Dermis blood vessel endothelial cell (primary cell): ENCODE measurements at regions not wholly inside any gene's neighbourhood (a gene's known extent, or its start where the extent isn't known, plus 50 kb on each side); places are given as distances from the start of the nearest gene placed in this dataset.
A peak's percentile ranks its signal among the peaks of the same experiment; 100 is the strongest.
"Not testable (repeated sequence)": the region's sequence is repeated elsewhere in the genome, so short reads cannot be mapped to it uniquely, and the experiment has no call there.

Source experiments
- DNase-seq: peaks from one replicate; pipeline ENCODE4 v3.0.0; 2010

DNA sequence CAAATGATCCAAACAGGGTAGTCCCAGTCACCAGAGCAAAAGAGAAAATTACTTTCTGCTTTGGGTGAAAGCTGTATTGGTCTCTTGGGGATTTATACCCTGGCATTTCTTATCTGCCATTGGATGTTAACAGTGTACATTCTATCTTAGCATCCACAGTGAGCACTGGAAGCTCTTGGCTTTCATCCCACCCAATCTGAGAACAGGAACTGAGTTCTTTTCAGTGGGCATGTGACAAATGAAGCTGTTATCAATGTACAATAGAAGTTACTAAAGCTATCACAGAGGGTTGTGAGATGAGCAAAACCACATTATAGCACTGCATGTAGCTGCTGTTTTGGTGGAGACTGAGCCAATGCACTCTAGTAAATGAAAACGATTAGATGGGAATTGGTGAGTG is 300.7 kb downstream of the TUSC7 start:
- DNase-seq, result no peak

GRCh38 chr3:117011687-117012250 is 302.2 kb downstream of the TUSC7 start:
- no peak for DNase-seq

- no peak for DNase-seq
Measured at GRCh38 chr3:117016378-117016777, 306.8 kb downstream of the TUSC7 start.

DNA sequence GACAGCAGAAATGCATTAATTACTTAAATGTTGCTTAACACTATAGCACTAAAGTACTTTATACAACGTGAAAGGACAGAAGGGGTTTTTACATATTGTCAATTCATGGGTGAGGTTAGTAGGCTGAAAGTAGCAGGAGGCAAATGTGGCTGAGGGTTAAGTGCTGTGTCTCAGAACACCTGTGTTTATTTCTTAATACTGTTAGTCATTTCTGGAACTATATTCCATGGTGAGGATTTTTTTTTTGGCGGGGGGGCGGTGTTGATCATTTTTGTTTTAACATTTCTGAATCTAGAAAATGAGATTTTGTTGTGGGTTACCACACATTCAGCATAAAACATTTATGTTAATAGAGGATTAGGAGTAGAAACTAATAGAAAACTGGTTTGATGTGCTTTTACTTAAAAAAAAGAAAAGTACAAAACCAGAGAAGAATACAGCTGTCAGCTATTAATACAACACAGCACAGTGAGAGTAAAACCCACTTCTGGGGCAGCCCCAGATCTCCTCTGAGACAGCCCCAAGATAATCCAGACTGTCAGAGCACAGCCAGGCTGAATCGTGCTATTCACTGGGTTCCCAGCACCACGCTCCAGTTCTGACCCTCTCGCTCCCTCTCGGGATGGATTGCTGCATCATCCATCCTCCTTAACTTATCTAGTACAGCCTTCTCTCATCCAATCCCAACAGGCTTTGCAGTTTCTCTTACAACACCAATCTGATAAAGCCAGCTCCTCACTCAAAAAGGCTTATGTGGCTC is 307.7 kb downstream of the TUSC7 start:
- DNase-seq, result no peak

DNA sequence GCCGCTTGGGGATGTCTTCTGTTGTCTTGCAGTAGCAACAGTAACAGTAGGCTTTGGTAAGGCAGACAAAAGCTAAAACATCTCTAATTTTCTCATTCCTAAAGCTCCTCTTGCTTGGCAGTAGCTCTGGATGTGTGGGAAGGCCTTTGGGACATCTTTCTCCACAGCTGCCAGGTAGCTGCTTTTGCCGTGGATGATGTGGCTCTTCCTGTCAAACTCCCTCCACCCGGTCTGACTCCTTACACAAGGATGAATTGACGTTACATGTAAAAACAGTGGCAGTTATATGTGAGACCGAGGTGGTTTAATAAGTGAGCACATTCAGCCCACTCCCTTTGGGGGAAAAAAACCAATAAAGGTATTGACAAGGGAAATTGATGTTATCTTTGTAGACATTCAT is 309.1 kb downstream of the TUSC7 start:
- DNase-seq, result no peak

- peak; percentile 62 for DNase-seq
Measured at GRCh38 chr3:117019082-117019713, 309.6 kb downstream of the TUSC7 start.

GRCh38 chr3:117026401-117026800 is 316.8 kb downstream of the TUSC7 start:
- DNase-seq, result no peak

DNA sequence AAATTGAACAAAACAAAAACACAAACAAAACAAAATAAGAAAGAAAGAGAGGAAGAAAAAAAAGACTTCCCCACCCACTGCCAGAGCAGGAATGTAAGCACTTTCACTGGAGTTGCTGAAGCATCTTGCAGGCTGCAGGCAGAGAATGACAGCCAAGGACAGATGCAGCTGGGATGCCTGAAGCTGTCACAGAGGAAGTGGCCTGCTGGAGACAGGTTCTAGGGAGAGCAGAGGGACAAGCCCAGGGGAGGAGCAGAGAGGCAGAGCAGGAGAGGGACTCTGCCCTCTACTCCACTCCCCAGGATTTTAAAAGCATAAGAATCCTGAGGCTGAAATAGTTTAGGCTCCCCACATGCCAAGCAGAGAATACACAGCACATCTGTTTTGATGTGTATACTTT is 326.2 kb downstream of the TUSC7 start:
- no peak for DNase-seq

DNA sequence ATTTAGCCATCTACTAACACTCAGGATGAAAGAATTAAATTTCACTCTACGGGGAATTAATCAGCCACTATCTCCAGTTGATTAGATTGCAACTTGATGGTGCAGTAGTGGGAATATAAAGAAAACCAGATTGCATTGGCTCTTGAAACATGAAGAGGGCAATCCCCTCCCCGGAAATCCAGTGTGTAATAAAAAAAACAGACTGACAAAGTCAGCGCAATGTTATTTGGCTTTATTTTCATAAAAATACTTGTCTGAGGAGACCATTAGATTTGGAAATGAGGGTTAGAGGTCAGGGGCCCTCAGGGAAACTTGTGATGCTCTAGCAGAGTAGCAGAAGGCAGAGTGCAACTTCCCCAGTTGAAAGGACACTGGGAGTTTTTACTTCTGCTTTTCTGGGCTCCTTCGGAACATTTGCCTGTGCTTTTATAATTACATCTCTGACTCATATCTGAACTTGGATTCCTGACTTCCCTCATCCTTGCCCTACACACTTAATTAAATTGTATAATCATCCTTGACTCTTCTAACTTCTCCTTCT is 326.8 kb downstream of the TUSC7 start:
- DNase-seq, result no peak

DNA sequence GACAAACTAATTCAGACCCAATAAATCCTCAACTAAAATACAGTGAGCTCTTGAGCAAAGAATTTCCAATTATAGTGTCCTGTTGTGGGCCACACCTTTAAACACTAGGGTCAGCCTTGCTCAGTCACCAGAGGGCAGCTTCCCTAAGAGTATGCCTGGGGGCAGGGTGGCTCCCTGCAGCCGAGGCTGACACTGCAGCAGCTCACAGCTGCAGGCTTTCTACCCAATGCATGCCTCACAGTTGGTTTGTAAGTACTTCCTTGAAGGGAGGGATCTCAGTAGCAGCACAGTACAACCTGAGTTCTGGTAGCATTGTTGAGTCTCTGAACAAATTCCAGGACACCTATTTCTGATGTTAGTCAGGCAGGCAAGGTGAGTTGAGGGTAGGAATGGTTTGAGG is 335.6 kb downstream of the TUSC7 start:
- DNase-seq, result no peak

GRCh38 chr3:117047951-117048705 is 338.5 kb downstream of the TUSC7 start:
- DNase-seq, result no peak

DNA sequence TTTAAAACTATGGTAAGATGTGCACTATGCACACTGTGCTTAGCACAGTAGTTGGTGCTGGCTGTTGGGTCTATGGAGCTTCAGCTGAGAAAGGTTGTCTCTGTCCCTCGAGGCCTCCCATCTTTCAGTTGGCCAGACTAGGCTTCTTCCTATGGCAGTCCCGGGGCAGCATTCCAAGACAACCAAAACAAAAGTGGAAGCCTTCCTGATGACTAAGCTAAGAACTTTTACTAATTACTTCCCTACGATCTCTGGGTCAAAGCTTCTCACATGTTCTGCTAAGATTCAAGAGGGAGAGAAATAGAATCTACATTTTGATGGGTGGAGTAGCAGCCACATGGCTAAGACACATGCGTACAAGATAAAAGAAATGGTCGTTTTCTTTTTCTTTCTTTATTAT is 342.8 kb downstream of the TUSC7 start:
- DNase-seq, result peak; percentile 7

DNA sequence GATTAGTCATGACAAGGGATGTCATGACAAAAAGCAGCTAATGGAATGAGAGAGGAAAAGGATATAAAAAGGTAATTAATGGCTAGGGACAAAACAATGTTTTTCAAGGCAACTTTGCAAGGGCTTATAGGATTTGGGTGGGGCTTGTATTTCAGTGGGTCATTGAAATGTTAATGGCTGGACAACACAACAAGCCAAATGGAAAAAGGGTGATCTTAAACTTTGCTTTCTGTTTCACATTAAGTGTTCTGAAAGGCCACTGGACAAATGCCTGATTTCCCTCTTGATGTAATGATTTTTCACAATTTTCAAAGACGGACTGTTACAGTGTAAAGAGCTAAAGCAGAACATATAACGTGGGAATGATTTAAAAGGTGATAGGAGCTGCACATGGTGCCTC is 345.0 kb downstream of the TUSC7 start:
- no peak for DNase-seq

- DNase-seq, result not testable (repeated sequence)
Measured at GRCh38 chr3:117056946-117057345, 347.4 kb downstream of the TUSC7 start.

DNA sequence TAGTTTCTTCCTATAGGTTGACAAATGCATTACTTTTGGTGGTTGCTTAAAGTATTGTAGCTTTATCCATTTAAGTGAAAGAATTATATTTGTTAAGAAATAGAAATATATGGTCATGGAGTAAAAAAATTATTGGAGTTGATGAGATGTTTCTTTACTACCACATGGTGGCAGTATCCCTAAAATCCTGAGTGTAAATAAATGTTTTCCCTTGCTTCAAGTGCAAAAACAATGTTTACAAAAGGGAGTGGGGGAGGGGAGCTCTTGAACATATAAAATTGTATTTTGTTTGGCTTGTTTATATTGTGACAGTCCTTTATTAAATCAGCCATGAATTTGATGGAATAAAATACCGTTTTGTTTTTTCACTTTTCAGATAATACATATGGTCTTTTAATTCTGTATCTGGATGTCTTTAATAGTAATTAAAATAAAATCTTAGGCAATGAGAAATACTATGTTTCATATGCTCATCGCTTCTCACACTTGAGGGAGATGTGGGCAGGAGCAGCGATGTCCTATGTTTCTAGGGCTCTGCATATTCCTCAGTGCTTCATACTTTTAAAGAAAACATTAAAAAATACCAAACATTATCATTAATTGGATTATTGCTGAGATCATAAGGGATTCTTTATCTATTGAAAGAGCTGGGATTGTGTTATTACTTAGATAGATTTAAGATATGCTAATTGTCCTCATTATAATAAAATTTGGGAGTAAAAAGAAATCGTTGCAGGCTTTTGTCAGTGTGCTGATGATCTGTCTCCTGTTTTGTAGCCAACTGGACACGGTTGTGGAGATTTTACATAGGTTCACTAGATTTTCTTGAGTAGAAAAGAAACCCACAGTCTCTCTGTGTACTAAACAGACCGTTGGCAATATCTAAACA is 349.7 kb downstream of the TUSC7 start:
- DNase-seq, result peak; percentile 19

DNA sequence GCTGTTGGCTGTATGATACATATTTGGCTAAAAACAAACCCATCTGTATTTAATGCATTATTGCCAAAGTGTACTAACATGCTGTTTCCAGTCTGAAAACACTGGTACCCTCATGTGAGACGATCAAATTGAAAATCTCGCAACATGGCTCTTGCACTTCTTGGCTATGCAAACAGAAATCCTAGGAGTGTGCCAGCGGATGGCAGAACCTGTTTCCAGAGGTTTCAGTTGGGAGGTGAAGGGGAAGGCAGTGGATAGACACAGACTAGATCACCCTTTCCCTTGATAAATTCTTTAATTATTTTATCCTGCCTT is 350.3 kb downstream of the TUSC7 start:
- no peak for DNase-seq

DNA sequence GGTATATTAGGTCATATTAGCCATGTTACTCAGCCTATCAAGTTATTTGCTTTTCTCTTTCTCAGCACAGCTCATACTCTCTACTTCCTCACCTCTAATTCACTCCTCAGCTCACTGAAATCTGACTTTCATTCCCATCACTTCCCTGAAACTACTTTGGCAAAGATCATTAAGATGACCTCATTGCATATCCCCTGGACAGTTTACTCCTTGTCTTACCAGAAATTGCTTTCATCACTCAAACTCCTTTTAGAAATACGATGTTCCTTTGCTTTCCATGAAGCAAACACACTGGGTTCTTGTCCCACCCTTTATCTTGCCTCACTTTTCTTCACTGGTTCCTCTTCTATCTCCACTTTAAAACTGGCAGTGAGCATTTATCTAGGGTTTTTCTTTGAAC is 354.4 kb downstream of the TUSC7 start:
- no peak for DNase-seq

- DNase-seq, result no peak
Measured at GRCh38 chr3:117068301-117068700, 358.7 kb downstream of the TUSC7 start.

GRCh38 chr3:117074826-117075225 is 365.2 kb downstream of the TUSC7 start:
- no peak for DNase-seq

DNA sequence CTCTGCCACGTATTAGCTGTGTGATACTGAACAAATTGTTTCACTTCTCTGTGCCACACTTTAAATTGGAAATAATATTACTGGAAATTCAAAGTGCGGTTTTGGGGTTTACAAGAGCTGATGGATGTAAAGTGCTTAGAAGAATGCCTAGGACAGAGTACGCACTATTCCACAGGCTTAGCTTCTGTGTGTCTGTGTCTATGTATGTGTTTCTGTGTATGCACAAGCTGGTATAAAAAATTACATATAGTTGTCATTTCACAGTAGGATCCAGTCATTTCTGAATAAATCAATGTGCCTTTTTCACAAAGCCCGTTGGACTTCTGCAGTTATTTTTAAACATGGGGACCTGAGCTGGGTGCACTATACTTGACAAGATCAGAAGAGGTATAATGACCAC is 370.4 kb downstream of the TUSC7 start:
- no peak for DNase-seq

DNA sequence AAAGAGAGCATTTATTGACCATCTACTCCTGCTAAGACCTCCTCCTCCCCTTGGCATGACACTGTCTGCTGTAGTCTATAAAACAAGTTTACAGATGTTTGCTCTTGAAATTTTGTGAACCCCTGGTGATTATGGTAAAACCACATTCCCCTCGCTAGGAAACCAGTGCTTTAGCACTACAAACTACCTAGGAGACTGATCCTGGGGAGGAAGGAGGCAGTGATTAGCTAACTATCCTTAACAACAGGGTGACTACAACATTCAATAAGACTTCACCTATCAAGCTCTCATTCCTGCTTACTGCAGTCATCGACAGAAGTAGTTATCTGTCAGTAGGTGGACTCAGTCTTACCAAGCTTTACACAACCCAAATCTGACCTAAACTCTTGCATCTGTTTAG is 371.3 kb downstream of the TUSC7 start:
- DNase-seq, result no peak

DNA sequence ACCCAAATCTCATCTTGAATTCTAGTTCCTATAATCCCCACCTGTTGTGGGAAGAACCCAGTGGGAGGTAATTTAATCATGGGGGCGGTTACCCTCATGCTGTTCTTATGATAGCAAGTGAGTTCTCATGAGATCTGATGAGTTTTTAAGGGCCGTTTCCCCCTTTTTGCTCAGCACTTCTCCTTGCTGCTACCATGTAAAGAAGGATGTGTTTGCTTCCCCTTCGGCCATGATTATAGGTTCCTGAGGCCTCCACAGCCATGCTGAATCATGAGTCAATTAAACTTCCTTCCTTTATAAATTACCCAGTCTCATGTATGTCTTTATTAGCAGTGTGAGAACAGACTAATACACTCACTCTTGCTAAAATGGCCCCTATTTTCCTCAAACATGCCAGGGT is 374.7 kb downstream of the TUSC7 start:
- no peak for DNase-seq
